A673 (cell line): ENCODE measurements at regions not wholly inside any gene's neighbourhood (a gene's known extent, or its start where the extent isn't known, plus 50 kb on each side); places are given as distances from the start of the nearest gene placed in this dataset.

Source experiments
- CTCF ChIP-seq: fragments of 300-800, 200-600 bp; sonication (generic); conservative IDR thresholded peaks from 2 replicates; pipeline ENCODE4 v1.5.1; 2017; ENCODE audit warnings: low read depth, mild to moderate bottlenecking, antibody characterized with exemption, low read length, moderate library complexity, mixed read lengths
- EZH2 ChIP-seq: fragments of 200-600 bp; sonication (generic); IDR thresholded peaks from 2 replicates; pipeline ENCODE4 v1.6.1; 2017; ENCODE audit warnings: borderline replicate concordance, low read depth, mild to moderate bottlenecking, mixed read lengths, antibody characterized with exemption, low read length; ENCODE audit not compliant: poor library complexity, severe bottlenecking

GRCh38 chr3:6417174-6417573 lies 443.7 kb upstream of the GRM7 start:
- TF ChIP-seq CTCF (no peak), EZH2 (no peak)
